ENCODE measurements at regions not wholly inside any gene's neighbourhood (a gene's known extent, or its start where the extent isn't known, plus 50 kb on each side); places are given as distances from the start of the nearest gene placed in this dataset.
"Not testable (repeated sequence)": the region's sequence is repeated elsewhere in the genome, so short reads cannot be mapped to it uniquely, and the experiment has no call there.

GRCh38 chr17:63279498-63280230 is 166.4 kb downstream of the CYB561 start:
- no peaks in the 10 kb centered on the region for H3K27me3 Mint-ChIP-seq
- ChIA-PET CTCF (ENCODE audit: partially characterized antibody) (no interaction called here), POLR2A (ENCODE audit: partially characterized antibody) (no interaction called here)
- H3K9me3 Mint-ChIP-seq: peaks cover 0 to 19% (median 10%) of the 10 kb centered on the region in 8 donors
- H3K4me3 Mint-ChIP-seq: no peak overlapping the region
- Histone ChIP-seq H3K4me1 (ENCODE audit: insufficient read depth, low read length) (no peaks in the 10 kb centered on the region), H3K9me3 (ENCODE audit: control insufficient read depth in 1 of 2, low read length in 2 of 2) (no peaks in the 10 kb centered on the region), H3K27me3 (ENCODE audit: insufficient read depth, low read length) (no peaks in the 10 kb centered on the region), H3K4me3 (ENCODE audit: low read length in 2 of 2) (no peak overlapping the region), H3K27ac (ENCODE audit: low read depth, low read length) (no peak overlapping the region), H3K36me3 (ENCODE audit: insufficient read depth, low read length) (no peaks in the 10 kb centered on the region)
- no peak for DNase-seq
- no peak overlapping the region for H3K27ac Mint-ChIP-seq
- H3K36me3 Mint-ChIP-seq: peaks cover 6 to 25% of the 10 kb centered on the region in 2 donors
- no peaks in the 10 kb centered on the region for H3K4me1 Mint-ChIP-seq
- intact Hi-C loops (cut with micrococcal nuclease): no loop called here

- Mint-ChIP-seq H3K36me3 (peaks cover 25 to 38% of the 10 kb centered on the region in 2 donors), H3K4me3 (no peak overlapping the region), H3K4me1 (no peaks in the 10 kb centered on the region), H3K27ac (no peak overlapping the region), H3K9me3 (peaks cover 2 to 46% (median 28%) of the 10 kb centered on the region in 8 donors), H3K27me3 (no peaks in the 10 kb centered on the region)
- Histone ChIP-seq H3K4me1 (ENCODE audit: insufficient read depth, low read length) (no peaks in the 10 kb centered on the region), H3K36me3 (ENCODE audit: insufficient read depth, low read length) (no peaks in the 10 kb centered on the region), H3K27ac (ENCODE audit: low read depth, low read length) (no peak overlapping the region), H3K4me3 (ENCODE audit: low read length in 2 of 2) (no peak overlapping the region), H3K9me3 (ENCODE audit: control insufficient read depth in 1 of 2, low read length in 2 of 2) (peaks cover 0 to 3% of the 10 kb centered on the region in 2 donors), H3K27me3 (ENCODE audit: insufficient read depth, low read length) (no peaks in the 10 kb centered on the region)
- DNase-seq: no peak
- CTCF ChIA-PET (ENCODE audit: partially characterized antibody): no interaction called here
- intact Hi-C loops (cut with micrococcal nuclease): no loop called here
- POLR2A ChIA-PET (ENCODE audit: partially characterized antibody): no interaction called here
Observed at GRCh38 chr17:63282455-63282854, 163.7 kb downstream of the CYB561 start.

DNA sequence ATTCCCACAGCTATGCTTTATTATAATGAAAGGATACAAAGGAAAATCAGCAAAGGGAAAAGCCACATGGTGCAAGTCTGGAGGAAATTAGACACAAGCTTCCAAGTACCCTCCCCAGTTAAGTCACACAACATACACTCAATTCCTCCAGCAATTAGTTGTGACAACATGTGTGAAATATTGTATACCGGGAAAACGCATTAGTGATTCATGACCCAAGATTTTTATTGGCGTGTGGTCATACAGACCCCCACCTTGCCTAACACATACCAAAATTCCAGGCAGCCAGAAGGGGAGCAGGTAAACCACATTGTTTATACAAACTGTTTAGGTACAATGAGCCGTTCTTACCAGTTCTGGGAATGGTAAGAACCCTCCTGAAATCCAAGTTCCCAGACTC is 160.6 kb downstream of the CYB561 start:
- H3K27ac Mint-ChIP-seq: no peak overlapping the region
- H3K9me3 ChIP-seq (ENCODE audit: control insufficient read depth in 1 of 2, low read length in 2 of 2): peaks cover 0 to 3% of the 10 kb centered on the region in 2 donors
- ChIA-PET POLR2A (ENCODE audit: partially characterized antibody) (no interaction called here), CTCF (ENCODE audit: partially characterized antibody) (interaction anchor here (1.5 kb wide), 1 partner anchor 10 kb away, joined by 3 read pairs; no protein-coding TSS in a partner anchor)
- no peaks in the 10 kb centered on the region for H3K27me3 Mint-ChIP-seq
- H3K4me3 ChIP-seq (ENCODE audit: low read length in 2 of 2): no peak overlapping the region
- H3K36me3 Mint-ChIP-seq: peaks cover 29 to 61% of the 10 kb centered on the region in 2 donors
- no peaks in the 10 kb centered on the region for H3K4me1 Mint-ChIP-seq
- H3K9me3 Mint-ChIP-seq: peaks cover 2 to 49% (median 28%) of the 10 kb centered on the region in 8 donors
- intact Hi-C loops (cut with micrococcal nuclease): no loop called here
- no peaks in the 10 kb centered on the region for H3K36me3 ChIP-seq (ENCODE audit: insufficient read depth, low read length)
- no peaks in the 10 kb centered on the region for H3K27me3 ChIP-seq (ENCODE audit: insufficient read depth, low read length)
- no peak for DNase-seq
- no peak overlapping the region for H3K4me3 Mint-ChIP-seq
- no peaks in the 10 kb centered on the region for H3K4me1 ChIP-seq (ENCODE audit: insufficient read depth, low read length)
- H3K27ac ChIP-seq (ENCODE audit: low read depth, low read length): no peak overlapping the region

DNA sequence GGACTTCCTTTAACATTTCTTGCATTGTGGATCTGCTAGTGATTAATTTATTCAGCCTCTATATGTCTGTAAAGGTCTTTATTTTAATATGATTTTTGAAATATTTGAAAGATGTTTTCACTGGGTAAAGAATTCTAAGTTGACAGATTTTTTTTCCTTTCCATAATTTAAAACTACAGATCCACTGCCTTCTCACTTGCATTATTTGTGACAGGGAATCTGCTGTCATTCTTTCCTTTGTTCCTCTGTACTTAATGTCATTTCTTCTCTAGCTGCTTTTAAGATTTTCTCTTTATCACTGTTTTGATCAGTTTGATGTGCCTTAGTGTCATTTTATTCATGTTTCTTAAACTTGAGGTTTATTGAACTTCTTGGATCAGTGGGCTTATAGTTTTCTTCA is 159.9 kb downstream of the CYB561 start:
- Mint-ChIP-seq H3K27me3 (no peaks in the 10 kb centered on the region), H3K4me3 (no peak overlapping the region), H3K36me3 (peaks cover 29 to 63% of the 10 kb centered on the region in 2 donors), H3K27ac (no peak overlapping the region), H3K4me1 (no peaks in the 10 kb centered on the region), H3K9me3 (peaks cover 2 to 49% (median 28%) of the 10 kb centered on the region in 8 donors)
- ChIA-PET POLR2A (ENCODE audit: partially characterized antibody) (no interaction called here), CTCF (ENCODE audit: partially characterized antibody) (interaction anchor here (1.5 kb wide), 1 partner anchor 10 kb away, joined by 3 read pairs; no protein-coding TSS in a partner anchor)
- no peak overlapping the region for H3K4me3 ChIP-seq (ENCODE audit: low read length in 2 of 2)
- no peak for DNase-seq
- no peaks in the 10 kb centered on the region for H3K36me3 ChIP-seq (ENCODE audit: insufficient read depth, low read length)
- intact Hi-C loops (cut with micrococcal nuclease): no loop called here
- H3K27me3 ChIP-seq (ENCODE audit: insufficient read depth, low read length): no peaks in the 10 kb centered on the region
- H3K27ac ChIP-seq (ENCODE audit: low read depth, low read length): no peak overlapping the region
- no peaks in the 10 kb centered on the region for H3K4me1 ChIP-seq (ENCODE audit: insufficient read depth, low read length)
- H3K9me3 ChIP-seq (ENCODE audit: control insufficient read depth in 1 of 2, low read length in 2 of 2): peaks cover 0 to 3% of the 10 kb centered on the region in 2 donors

GRCh38 chr17:63287006-63287405 is 159.1 kb downstream of the CYB561 start:
- POLR2A ChIA-PET (ENCODE audit: partially characterized antibody); CTCF ChIA-PET (ENCODE audit: partially characterized antibody); H3K27ac Mint-ChIP-seq: not testable (repeated sequence)

GRCh38 chr17:63289931-63290330 is 156.2 kb downstream of the CYB561 start:
- no peak overlapping the region for H3K27ac Mint-ChIP-seq
- no peak overlapping the region for H3K4me3 ChIP-seq (ENCODE audit: low read length in 2 of 2)
- ChIA-PET CTCF (ENCODE audit: partially characterized antibody) (no interaction called here), POLR2A (ENCODE audit: partially characterized antibody) (no interaction called here)
- no peak overlapping the region for H3K27ac ChIP-seq (ENCODE audit: low read depth, low read length)
- H3K4me1 Mint-ChIP-seq: no peaks in the 10 kb centered on the region
- H3K9me3 ChIP-seq (ENCODE audit: control insufficient read depth in 1 of 2, low read length in 2 of 2): peaks cover 0 to 3% of the 10 kb centered on the region in 2 donors
- H3K27me3 ChIP-seq (ENCODE audit: insufficient read depth, low read length): no peaks in the 10 kb centered on the region
- H3K27me3 Mint-ChIP-seq: no peaks in the 10 kb centered on the region
- peaks cover 0 to 35% (median 17%) of the 10 kb centered on the region in 8 donors for H3K9me3 Mint-ChIP-seq
- H3K4me3 Mint-ChIP-seq: no peak overlapping the region
- H3K4me1 ChIP-seq (ENCODE audit: insufficient read depth, low read length): no peaks in the 10 kb centered on the region
- intact Hi-C loops (cut with micrococcal nuclease): no loop called here
- peaks cover 29 to 78% of the 10 kb centered on the region in 2 donors for H3K36me3 Mint-ChIP-seq
- no peak for DNase-seq
- no peaks in the 10 kb centered on the region for H3K36me3 ChIP-seq (ENCODE audit: insufficient read depth, low read length)

More at GRCh38 chr17:63287006-63287405, 159.1 kb downstream of the CYB561 start:
- H3K4me1 ChIP-seq (ENCODE audit: insufficient read depth, low read length); H3K27ac ChIP-seq (ENCODE audit: low read depth, low read length); H3K4me1 Mint-ChIP-seq; H3K4me3 ChIP-seq (ENCODE audit: low read length in 2 of 2); DNase-seq; H3K9me3 ChIP-seq (ENCODE audit: control insufficient read depth in 1 of 2, low read length in 2 of 2); intact Hi-C loops (cut with micrococcal nuclease); H3K4me3 Mint-ChIP-seq; H3K36me3 ChIP-seq (ENCODE audit: insufficient read depth, low read length); H3K27me3 Mint-ChIP-seq; H3K27me3 ChIP-seq (ENCODE audit: insufficient read depth, low read length): not testable (repeated sequence)
- H3K9me3 Mint-ChIP-seq: peaks cover 2 to 49% (median 28%) of the 10 kb centered on the region in 8 donors
- peaks cover 29 to 67% of the 10 kb centered on the region in 2 donors for H3K36me3 Mint-ChIP-seq

DNA sequence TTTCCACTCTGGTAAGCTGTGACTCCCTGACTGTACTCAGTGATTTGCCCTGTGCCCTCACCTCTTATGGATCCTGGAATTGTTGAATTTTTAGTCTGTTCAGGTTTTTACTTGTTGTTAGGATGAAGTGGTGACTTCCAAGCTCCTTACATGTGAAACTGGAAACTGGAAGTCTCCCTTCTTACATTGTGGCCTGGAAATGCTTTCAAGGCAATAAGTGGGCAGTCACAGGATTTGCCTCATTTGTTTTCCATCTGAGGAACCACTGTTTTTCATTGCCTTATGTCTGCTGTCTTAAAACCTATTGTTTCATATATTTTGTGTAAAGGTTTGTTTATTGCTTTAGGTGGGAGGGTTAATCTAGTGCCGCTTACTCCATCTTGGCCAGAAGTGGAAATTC is 155.8 kb downstream of the CYB561 start:
- no peak for DNase-seq
- peaks cover 0 to 32% (median 15%) of the 10 kb centered on the region in 8 donors for H3K9me3 Mint-ChIP-seq
- H3K36me3 Mint-ChIP-seq: peaks cover 25 to 74% of the 10 kb centered on the region in 2 donors
- H3K4me3 ChIP-seq (ENCODE audit: low read length in 2 of 2): no peak overlapping the region
- H3K27ac ChIP-seq (ENCODE audit: low read depth, low read length): no peak overlapping the region
- no peaks in the 10 kb centered on the region for H3K27me3 ChIP-seq (ENCODE audit: insufficient read depth, low read length)
- ChIA-PET CTCF (ENCODE audit: partially characterized antibody) (no interaction called here), POLR2A (ENCODE audit: partially characterized antibody) (no interaction called here)
- no peaks in the 10 kb centered on the region for H3K36me3 ChIP-seq (ENCODE audit: insufficient read depth, low read length)
- no peaks in the 10 kb centered on the region for H3K27me3 Mint-ChIP-seq
- no peaks in the 10 kb centered on the region for H3K4me1 Mint-ChIP-seq
- H3K27ac Mint-ChIP-seq: no peak overlapping the region
- no peaks in the 10 kb centered on the region for H3K4me1 ChIP-seq (ENCODE audit: insufficient read depth, low read length)
- H3K4me3 Mint-ChIP-seq: no peak overlapping the region
- intact Hi-C loops (cut with micrococcal nuclease): no loop called here
- peaks cover 0 to 3% of the 10 kb centered on the region in 2 donors for H3K9me3 ChIP-seq (ENCODE audit: control insufficient read depth in 1 of 2, low read length in 2 of 2)

Data from CD4-positive, alpha-beta memory T cell (primary cell).